BLaER1 (cell line): ENCODE measurements at regions not wholly inside any gene's neighbourhood (a gene's known extent, or its start where the extent isn't known, plus 50 kb on each side); places are given as distances from the start of the nearest gene placed in this dataset.
"Not testable (repeated sequence)": the region's sequence is repeated elsewhere in the genome, so short reads cannot be mapped to it uniquely, and the experiment has no call there.

ENCODE experiments used
- H3K27ac ChIP-seq: shearing (Covaris generic); formaldehyde crosslinking; 2 replicates; pipeline ENCODE4 v1.8.1; 2022
- H3K27me3 ChIP-seq: shearing (Covaris generic); formaldehyde crosslinking; 2 replicates; pipeline ENCODE4 v1.8.1; 2022
- H3K36me3 ChIP-seq: shearing (Covaris generic); formaldehyde crosslinking; 2 replicates; pipeline ENCODE4 v1.8.1; 2022
- H3K4me1 ChIP-seq: shearing (Covaris generic); formaldehyde crosslinking; 2 replicates; pipeline ENCODE4 v1.8.1; 2022
- H3K4me2 ChIP-seq: shearing (Covaris generic); formaldehyde crosslinking; 2 replicates; pipeline ENCODE4 v1.8.1; 2022
- H3K4me3 ChIP-seq: shearing (Covaris generic); formaldehyde crosslinking; 2 replicates; pipeline ENCODE4 v1.8.1; 2022
- H3K9ac ChIP-seq: shearing (Covaris generic); formaldehyde crosslinking; 2 replicates; pipeline ENCODE4 v1.8.1; 2022
- H3K9me3 ChIP-seq: shearing (Covaris generic); formaldehyde crosslinking; 2 replicates; pipeline ENCODE4 v1.8.1; 2022
- H4K20me1 ChIP-seq: shearing (Covaris generic); formaldehyde crosslinking; 2 replicates; pipeline ENCODE4 v1.8.1; 2022
- Cebpa-rat ChIP-seq: shearing (Covaris generic); IDR thresholded peaks from 2 replicates; pipeline ENCODE4 v1.8.1; 2022

- H3K9me3 ChIP-seq, H3K4me3 ChIP-seq, H3K27ac ChIP-seq, H4K20me1 ChIP-seq, H3K9ac ChIP-seq, H3K27me3 ChIP-seq, H3K4me1 ChIP-seq, H3K4me2 ChIP-seq: not testable (repeated sequence)
- H3K36me3 ChIP-seq, result peaks cover 57% of the 10 kb centered on the region
Observed at GRCh38 chr16:70014915-70015314, 63.8 kb downstream of the CLEC18A start.

- not testable (repeated sequence) for H3K27me3 ChIP-seq, H4K20me1 ChIP-seq, H3K27ac ChIP-seq, H3K4me2 ChIP-seq, H3K9ac ChIP-seq, H3K4me3 ChIP-seq, H3K4me1 ChIP-seq, H3K9me3 ChIP-seq
- H3K36me3 ChIP-seq, result peaks cover 60% of the 10 kb centered on the region
Observed at GRCh38 chr16:70016751-70017150, 65.6 kb downstream of the CLEC18A start.

- Histone ChIP-seq H3K9ac (no peak overlapping the region), H3K4me2 (no peak overlapping the region), H4K20me1 (no peaks in the 10 kb centered on the region), H3K36me3 (peaks cover 47% of the 10 kb centered on the region), H3K9me3 (no peaks in the 10 kb centered on the region), H3K27me3 (no peaks in the 10 kb centered on the region), H3K4me3 (no peak overlapping the region), H3K27ac (no peak overlapping the region), H3K4me1 (no peaks in the 10 kb centered on the region)
- no peak for TF ChIP-seq Cebpa-rat
Observed at GRCh38 chr16:70018254-70018653, 67.1 kb downstream of the CLEC18A start.

- not testable (repeated sequence) for H4K20me1 ChIP-seq, H3K9me3 ChIP-seq, H3K27ac ChIP-seq, H3K9ac ChIP-seq, H3K4me2 ChIP-seq, H3K27me3 ChIP-seq, H3K4me3 ChIP-seq
- peaks cover 36% of the 10 kb centered on the region for H3K36me3 ChIP-seq
- H3K4me1 ChIP-seq, result peaks cover 21% of the 10 kb centered on the region
Observed at GRCh38 chr16:70023207-70023606, 72.1 kb downstream of the CLEC18A start.

GRCh38 chr16:70023956-70024355 is 72.8 kb downstream of the CLEC18A start:
- not testable (repeated sequence) for H3K27me3 ChIP-seq, H3K27ac ChIP-seq, H3K4me3 ChIP-seq, H4K20me1 ChIP-seq, H3K9me3 ChIP-seq, H3K4me2 ChIP-seq, H3K9ac ChIP-seq
- peaks cover 21% of the 10 kb centered on the region for H3K4me1 ChIP-seq
- H3K36me3 ChIP-seq, result peaks cover 42% of the 10 kb centered on the region

GRCh38 chr16:70026165-70026854 is 75.2 kb downstream of the CLEC18A start:
- not testable (repeated sequence) for H3K27ac ChIP-seq, H4K20me1 ChIP-seq
- H3K4me2 ChIP-seq, result peak overlapping the region; percentile 55

GRCh38 chr16:70032906-70033305 is 81.2 kb upstream of the PDPR start:
- H3K27ac ChIP-seq, H3K9me3 ChIP-seq: not testable (repeated sequence)

More at GRCh38 chr16:70026165-70026854, 75.2 kb downstream of the CLEC18A start:
- peaks cover 21% of the 10 kb centered on the region for H3K4me1 ChIP-seq
- H3K9me3 ChIP-seq, H3K27me3 ChIP-seq, H3K4me3 ChIP-seq, H3K9ac ChIP-seq: not testable (repeated sequence)
- peaks cover 32% of the 10 kb centered on the region for H3K36me3 ChIP-seq

GRCh38 chr16:70037913-70038312 is 76.2 kb upstream of the PDPR start:
- not testable (repeated sequence) for H3K9ac ChIP-seq, H3K27me3 ChIP-seq, H3K4me2 ChIP-seq, H3K27ac ChIP-seq, H3K4me3 ChIP-seq, H3K4me1 ChIP-seq, H3K9me3 ChIP-seq, H4K20me1 ChIP-seq
- H3K36me3 ChIP-seq, result peaks cover 42% of the 10 kb centered on the region

More at GRCh38 chr16:70032906-70033305, 81.2 kb upstream of the PDPR start:
- not testable (repeated sequence) for H3K4me1 ChIP-seq, H3K4me2 ChIP-seq, H4K20me1 ChIP-seq, H3K4me3 ChIP-seq, H3K27me3 ChIP-seq, H3K9ac ChIP-seq
- H3K36me3 ChIP-seq, result peaks cover 46% of the 10 kb centered on the region

GRCh38 chr16:70040554-70040953 is 73.6 kb upstream of the PDPR start:
- H4K20me1 ChIP-seq, result peaks cover 11% of the 10 kb centered on the region; the same call in 1 of the 2 replicates
- H3K27me3 ChIP-seq, H3K4me3 ChIP-seq, H3K4me2 ChIP-seq, H3K9ac ChIP-seq, H3K27ac ChIP-seq, H3K9me3 ChIP-seq, H3K4me1 ChIP-seq: not testable (repeated sequence)
- H3K36me3 ChIP-seq, result peaks cover 24% of the 10 kb centered on the region

- not testable (repeated sequence) for H3K4me1 ChIP-seq, H3K27me3 ChIP-seq, H3K27ac ChIP-seq, H3K4me3 ChIP-seq, H3K4me2 ChIP-seq, H3K9me3 ChIP-seq, H3K9ac ChIP-seq
- peaks cover 17% of the 10 kb centered on the region for H3K36me3 ChIP-seq
- H4K20me1 ChIP-seq, result peaks cover 13% of the 10 kb centered on the region; the same call in 1 of the 2 replicates
Observed at GRCh38 chr16:70043538-70044067, 70.5 kb upstream of the PDPR start.

- H3K27ac ChIP-seq, H3K9ac ChIP-seq, H3K9me3 ChIP-seq, H3K4me1 ChIP-seq, H3K4me3 ChIP-seq, H3K4me2 ChIP-seq, H3K27me3 ChIP-seq: not testable (repeated sequence)
- H3K36me3 ChIP-seq, result peaks cover 11% of the 10 kb centered on the region
- peaks cover 23% of the 10 kb centered on the region; the same call in 1 of the 2 replicates for H4K20me1 ChIP-seq
Observed at GRCh38 chr16:70046560-70046959, 67.6 kb upstream of the PDPR start.

- not testable (repeated sequence) for H3K4me1 ChIP-seq, H3K4me3 ChIP-seq, H3K4me2 ChIP-seq, H3K27me3 ChIP-seq, H3K9me3 ChIP-seq, H3K36me3 ChIP-seq, H3K9ac ChIP-seq, H3K27ac ChIP-seq
- H4K20me1 ChIP-seq, result peaks cover 22% of the 10 kb centered on the region; the same call in 1 of the 2 replicates
Observed at GRCh38 chr16:70048083-70048482, 66.0 kb upstream of the PDPR start.

GRCh38 chr16:70058056-70058455 is 56.1 kb upstream of the PDPR start:
- H3K27me3 ChIP-seq, H3K4me2 ChIP-seq, H3K9ac ChIP-seq, H3K4me1 ChIP-seq, H3K4me3 ChIP-seq, H3K36me3 ChIP-seq, H3K9me3 ChIP-seq, H3K27ac ChIP-seq: not testable (repeated sequence)
- H4K20me1 ChIP-seq, result peaks cover 56% of the 10 kb centered on the region

- not testable (repeated sequence) for H3K36me3 ChIP-seq, H3K4me3 ChIP-seq, H3K4me2 ChIP-seq, H3K27ac ChIP-seq, H3K27me3 ChIP-seq, H3K9ac ChIP-seq, H3K9me3 ChIP-seq
- Histone ChIP-seq H4K20me1 (peaks cover 64% of the 10 kb centered on the region), H3K4me1 (peaks cover 21% of the 10 kb centered on the region)
Observed at GRCh38 chr16:70059429-70059828, 54.7 kb upstream of the PDPR start.

GRCh38 chr16:70060521-70061027 is 53.6 kb upstream of the PDPR start:
- H3K9me3 ChIP-seq, H3K27ac ChIP-seq, H3K36me3 ChIP-seq, H3K4me2 ChIP-seq, H3K9ac ChIP-seq, H3K4me3 ChIP-seq, H3K27me3 ChIP-seq: not testable (repeated sequence)
- peaks cover 72% of the 10 kb centered on the region for H4K20me1 ChIP-seq
- H3K4me1 ChIP-seq, result peaks cover 27% of the 10 kb centered on the region
